ENCODE measurements at regions not wholly inside any gene's neighbourhood (a gene's known extent, or its start where the extent isn't known, plus 50 kb on each side); places are given as distances from the start of the nearest gene placed in this dataset.
"Not testable (repeated sequence)": the region's sequence is repeated elsewhere in the genome, so short reads cannot be mapped to it uniquely, and the experiment has no call there.

DNA sequence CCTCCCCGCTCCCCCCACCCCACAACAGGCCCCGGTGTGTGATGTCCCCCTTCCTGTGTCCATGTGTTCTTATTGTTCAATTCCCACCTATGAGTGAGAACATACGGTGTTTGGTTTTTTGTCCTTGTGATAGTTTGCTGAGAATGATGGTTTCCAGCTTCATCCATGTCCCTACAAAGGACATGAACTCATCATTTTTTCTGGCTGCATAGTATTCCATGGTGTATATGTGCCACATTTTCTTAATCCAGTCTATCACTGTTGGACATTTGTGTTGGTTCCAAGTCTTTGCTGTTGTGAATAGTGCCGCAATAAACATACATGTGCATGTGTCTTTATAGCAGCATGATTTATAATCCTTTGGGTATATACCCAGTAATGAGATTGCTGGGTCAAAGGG is 104.3 kb downstream of the MTPN start:
- DNase-seq, result not testable (repeated sequence)

- peak; percentile 73 for DNase-seq
These were observed 114.2 kb upstream of the FAM180A start for GRCh38 chr7:135862586-135863340.

GRCh38 chr7:135859538-135859937 is 110.9 kb upstream of the FAM180A start:
- no peak for DNase-seq

DNA sequence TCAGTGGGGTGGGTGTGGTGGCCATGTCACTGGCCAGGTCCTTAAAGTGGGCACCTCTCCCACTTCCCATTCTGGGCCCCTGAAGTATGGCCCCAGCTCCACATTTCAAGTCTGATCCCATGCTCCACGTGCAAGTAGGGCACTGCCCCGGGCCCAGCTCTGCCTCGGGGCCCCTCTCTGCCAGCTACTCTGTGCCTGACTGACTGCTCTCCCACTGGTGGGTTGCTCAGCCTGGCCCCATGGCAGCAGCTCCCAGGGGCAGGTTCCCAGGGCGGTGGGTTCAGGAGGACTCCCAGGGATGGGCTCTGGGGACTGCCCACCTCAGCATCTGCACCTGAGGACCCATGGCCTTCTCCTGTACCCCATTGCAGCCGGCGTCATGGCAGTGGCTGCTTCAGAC is 110.2 kb upstream of the FAM180A start:
- DNase-seq, result no peak

DNA sequence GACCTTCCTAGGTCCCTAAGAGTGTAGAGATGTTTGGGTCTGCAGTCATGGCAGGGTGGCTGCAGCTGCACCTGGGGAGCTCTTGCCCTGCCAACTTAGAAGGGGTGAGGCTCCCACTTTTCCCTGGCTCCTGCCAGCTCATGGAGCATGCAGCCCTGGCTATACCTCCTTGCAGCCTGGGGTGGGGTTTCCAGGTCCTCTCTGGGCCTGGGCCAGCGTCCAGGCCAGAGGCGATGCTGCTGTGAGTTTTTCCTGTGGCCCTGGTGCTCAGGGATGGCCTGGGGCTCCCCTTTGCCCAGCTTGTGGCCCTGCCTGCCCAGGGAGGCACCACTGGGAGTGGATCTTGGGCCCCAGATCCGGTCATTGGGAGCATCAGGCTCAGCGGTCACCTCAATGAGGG is 109.8 kb upstream of the FAM180A start:
- no peak for DNase-seq

DNA sequence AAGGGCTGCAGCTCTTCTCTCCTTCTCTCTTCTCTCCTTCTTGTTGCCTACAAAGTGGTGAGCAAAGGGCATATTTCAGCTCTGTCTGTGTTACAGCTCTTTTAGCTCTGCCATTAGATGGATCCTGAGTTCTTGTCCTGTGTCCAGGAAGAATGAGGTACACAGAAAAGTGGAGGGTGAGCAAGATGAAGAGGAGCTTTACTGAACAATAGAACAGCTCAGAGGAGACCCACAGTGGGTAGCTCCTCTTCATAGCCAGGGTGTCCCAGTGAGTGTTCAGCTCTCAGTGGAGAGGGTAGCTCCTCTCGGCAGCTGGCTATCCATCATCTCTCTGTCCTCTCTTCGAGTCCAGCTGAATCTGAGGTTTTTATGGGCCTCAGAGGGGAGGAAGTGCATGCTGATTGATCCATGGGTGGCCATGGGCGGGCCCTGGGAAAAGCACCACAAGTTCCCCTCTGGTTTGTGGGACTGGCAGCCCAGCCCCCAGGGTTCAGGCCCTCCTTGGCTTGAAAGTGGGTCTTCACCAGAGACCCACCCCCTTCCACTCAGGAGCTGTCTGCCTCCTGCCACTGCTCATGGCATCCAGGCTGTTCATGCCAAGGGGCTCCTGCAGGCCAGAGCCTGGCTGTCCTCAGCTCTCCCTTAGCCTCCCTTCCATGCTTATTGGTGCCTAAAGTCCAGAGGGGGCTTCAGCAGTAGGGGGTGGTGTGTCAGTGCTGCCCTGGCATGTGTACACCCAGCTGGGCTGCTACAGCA is 109.1 kb upstream of the FAM180A start:
- DNase-seq, result no peak

- no peak for DNase-seq
These were observed 107.9 kb upstream of the FAM180A start for GRCh38 chr7:135856356-135857144.

DNA sequence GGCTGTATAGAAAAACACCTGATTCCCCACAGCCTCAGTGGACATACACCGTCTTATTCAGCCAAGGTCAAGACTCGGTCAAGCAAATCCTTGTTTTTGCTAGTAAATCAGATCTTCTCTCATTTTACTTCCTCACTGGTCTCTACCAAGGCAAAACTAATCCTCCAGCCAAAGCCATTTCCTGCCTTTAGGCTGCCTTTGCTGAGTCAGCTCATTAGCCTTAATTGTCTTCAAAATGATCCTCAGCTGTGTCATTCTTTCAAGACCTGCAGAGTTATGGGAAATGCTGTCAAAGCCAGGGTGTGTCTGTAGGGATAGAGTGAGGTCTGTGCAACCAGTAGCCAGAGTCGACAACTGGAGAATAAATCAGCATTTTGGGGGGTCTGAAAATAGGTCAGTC is 107.2 kb upstream of the FAM180A start:
- no peak for DNase-seq

- no peak for DNase-seq
These were observed 104.9 kb upstream of the FAM180A start for GRCh38 chr7:135853499-135853898.

DNA sequence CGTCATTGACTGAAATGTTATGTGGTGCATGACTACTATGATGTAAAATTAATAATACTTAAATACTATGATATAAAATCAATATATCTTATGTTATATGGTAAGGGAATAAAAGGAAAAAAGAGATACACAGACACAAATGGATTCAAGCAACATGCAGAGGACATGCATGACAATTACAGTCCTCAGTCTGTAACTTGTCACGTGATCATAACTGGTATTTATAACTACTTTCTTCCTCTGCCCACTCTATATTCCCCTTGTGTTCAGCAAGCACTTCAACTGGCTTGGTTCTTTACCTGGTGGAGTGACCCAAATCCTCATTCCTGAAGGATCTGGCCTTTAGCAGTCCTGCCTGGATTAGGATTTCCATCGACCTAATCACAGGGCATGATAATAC is 104.4 kb upstream of the FAM180A start:
- no peak for DNase-seq

- no peak for DNase-seq
These were observed 98.6 kb upstream of the FAM180A start for GRCh38 chr7:135847242-135847641.

- DNase-seq, result no peak
These were observed 97.7 kb upstream of the FAM180A start for GRCh38 chr7:135846339-135846738.

DNA sequence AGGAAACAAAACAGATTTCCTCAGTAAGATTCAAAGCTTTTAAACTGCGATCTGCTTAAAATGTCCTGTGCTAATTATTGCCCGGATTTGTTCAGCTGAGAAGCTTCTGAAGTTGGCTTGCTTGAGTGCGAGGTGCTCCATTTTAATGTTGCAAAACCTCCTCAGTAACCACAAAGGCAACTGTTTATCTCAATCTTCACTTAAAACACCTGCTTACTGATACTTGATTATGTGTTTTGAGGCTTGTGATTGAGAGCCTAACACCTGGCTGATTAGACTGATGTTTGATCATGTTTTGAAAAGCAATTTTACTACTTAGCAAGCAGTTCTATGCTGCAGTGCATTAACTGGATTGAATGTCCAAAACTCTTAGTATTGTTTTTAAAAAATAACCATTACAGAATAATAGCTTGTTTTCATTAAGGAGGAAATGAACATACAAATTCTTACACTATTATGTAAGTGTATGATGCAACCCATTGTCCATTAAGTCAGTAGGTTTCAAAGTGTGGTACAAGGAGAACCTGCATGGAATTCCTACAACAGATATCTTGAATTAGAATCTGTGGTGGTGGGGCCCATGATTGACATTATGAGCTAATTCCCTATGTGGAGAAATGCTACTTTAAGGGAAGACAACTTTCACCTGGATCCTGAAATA is 96.9 kb upstream of the FAM180A start:
- DNase-seq, result no peak

DNA sequence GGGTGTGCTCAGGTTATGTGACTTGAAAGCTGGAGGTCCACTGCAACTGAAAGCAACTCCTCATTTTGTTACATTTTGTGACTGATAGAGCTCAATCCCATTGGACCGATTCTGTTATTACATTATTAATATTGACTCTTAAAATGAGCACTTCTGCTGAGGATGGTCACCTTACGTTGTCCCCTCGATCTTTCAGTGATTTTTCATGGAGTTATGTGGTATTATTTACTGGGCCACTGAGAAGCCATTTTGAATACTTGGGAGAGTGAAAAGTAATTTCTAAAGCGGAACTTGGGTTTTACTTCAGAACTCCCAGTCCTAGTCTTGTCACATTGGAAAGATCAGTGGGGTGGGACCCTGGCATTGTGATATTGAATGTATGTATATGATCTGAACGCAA is 96.3 kb upstream of the FAM180A start:
- DNase-seq, result no peak

- no peak for DNase-seq
These were observed 94.6 kb upstream of the FAM180A start for GRCh38 chr7:135843214-135843613.

DNA sequence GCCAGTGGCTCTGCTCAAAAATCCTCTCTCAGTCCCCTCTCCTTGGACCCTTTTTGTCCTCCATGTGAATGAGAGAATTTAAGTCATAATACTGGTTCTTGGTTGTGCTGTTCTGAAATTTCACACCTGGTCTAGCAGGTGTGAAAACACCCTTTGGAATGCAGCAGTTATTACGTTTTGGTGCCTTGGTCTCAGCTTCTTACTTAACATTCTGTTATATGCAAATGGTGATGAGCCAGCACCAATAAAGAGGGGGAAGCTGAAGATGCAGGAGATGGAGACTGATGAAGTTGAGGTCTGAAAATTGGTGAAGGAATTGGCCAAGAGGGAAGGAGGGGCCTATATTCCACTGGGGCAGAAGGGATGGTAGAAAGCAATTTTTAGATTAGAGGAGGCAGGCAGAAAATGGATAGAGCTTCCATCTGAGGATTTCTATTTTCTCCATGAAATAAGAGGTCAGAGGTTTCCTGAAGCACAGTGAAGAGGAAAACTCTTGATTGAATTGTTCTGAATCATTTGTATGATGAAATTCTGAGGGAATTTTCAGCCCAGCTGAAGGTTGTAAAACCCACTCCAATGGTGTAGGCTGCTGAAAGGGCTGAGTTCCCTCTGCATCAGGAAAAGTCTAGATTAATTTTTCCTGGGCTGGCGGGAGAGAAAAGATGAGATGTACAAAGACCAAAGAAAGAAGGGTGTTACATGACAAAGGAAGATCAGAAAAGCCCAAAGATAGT is 94.0 kb upstream of the FAM180A start:
- DNase-seq, result no peak

DNA sequence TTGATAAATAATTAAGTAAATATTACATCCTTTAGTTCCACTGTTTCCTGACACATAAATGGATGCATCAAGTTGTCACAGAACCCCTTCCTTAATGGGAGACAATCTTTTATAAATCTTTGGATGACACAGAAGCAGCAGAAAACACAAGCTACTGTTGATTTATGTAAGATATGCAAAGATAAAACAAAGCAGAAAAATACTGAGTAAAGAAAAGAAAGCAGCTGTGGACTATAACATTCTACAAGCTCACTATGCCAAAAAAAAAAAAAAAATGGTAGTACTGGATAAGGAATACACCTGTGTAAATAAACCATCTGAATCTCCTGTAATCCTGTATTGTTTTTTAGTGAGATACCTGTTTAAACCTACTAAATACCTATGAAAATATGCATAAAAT is 92.0 kb upstream of the FAM180A start:
- no peak for DNase-seq

GRCh38 chr7:135837675-135838074 is 89.1 kb upstream of the FAM180A start:
- DNase-seq, result no peak

- DNase-seq, result no peak
These were observed 85.7 kb upstream of the FAM180A start for GRCh38 chr7:135834266-135834665.

DNA sequence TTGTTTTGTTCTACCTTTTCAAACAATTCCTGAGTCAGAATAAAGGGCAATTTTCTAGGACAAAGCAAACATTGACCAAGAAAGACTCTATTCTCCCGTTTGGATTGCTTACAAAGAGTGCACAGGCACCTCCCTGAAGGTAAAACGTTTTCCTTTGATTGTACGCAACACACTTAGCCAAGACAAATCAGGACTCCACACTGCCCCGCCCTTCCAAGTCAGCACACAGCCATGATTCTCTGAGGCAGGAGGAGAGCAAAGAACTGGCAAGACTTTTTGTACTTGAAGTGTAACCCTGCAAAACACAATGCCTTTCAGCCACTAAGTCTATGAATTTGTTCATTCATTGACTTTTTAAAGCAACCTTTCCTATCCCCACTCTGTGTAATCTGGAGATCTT is 85.0 kb upstream of the FAM180A start:
- no peak for DNase-seq

DNA sequence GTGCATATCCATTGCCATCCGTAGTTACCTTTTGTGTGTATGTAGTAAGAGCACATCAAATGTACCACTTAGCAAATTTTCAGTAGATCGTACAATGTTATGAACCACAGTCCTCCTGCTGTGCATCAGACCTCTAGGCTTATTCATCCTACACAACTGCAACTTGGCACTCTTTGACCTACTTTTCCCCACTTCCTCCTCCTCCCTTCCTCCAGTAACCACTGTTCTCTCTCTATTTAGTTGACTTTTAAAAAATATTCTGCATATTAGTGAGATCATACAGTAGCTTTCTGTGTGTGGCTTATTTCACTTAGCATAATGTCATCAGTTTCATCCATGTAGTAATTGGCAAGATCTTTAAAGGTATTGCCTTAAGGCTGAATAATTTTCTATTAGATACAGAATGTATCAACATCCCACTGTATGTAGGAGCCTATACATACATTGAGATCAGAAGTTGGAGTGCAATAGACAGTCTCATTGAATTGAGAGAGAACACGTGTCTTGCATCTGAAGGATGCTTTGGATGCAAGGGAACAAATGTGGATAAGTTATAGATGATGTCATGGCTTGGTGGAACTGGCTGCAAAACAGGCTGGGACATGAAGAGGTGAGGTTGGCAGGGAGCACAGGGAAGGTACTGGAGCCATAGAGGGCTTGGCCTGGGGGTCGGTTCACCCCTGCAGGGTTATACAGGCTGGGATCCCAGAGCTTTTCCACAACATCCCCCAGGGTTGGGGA is 83.0 kb upstream of the FAM180A start:
- DNase-seq, result no peak

DNA sequence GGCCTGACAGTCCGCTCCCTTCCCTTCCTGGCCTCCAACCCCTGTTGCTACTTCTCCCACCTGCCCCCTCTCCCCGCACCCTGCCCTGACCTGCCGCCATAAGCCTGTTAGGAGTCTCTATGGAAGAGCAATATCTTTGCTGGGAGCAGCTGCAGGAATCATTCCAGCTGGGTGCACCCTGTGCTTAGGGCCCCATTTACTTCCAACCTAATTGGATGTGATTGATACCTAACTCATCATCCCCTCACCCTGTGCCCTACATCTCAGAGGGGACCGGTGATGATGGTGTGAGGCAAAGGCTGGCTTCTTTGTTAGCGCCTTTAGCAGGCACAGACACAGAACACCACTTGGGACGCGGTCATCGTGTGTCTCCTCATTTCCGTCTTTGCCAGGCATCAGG is 80.0 kb upstream of the FAM180A start:
- DNase-seq, result no peak
